ENCODE measurements at regions not wholly inside any gene's neighbourhood (a gene's known extent, or its start where the extent isn't known, plus 50 kb on each side); places are given as distances from the start of the nearest gene placed in this dataset.

DNA sequence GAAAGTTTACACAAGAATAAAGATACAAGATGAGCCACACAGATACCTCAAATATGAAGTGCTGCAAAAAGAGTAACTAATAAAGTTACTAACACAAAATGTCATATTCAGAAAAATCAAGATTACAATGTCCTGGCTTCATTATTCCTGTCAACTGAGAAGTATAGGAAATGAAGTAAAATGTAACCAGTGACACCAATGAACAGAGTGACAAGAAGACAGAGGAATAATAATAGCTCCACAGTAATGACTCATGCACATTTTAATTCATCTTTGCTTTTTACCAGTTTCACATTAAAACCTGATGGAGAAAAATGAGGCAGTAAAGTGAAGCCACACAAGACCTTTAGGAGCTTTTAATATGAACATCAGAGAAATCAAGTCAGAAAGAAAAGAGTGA lies 214.1 kb downstream of the ZBBX start:
- TF ChIP-seq, protein P1, sequence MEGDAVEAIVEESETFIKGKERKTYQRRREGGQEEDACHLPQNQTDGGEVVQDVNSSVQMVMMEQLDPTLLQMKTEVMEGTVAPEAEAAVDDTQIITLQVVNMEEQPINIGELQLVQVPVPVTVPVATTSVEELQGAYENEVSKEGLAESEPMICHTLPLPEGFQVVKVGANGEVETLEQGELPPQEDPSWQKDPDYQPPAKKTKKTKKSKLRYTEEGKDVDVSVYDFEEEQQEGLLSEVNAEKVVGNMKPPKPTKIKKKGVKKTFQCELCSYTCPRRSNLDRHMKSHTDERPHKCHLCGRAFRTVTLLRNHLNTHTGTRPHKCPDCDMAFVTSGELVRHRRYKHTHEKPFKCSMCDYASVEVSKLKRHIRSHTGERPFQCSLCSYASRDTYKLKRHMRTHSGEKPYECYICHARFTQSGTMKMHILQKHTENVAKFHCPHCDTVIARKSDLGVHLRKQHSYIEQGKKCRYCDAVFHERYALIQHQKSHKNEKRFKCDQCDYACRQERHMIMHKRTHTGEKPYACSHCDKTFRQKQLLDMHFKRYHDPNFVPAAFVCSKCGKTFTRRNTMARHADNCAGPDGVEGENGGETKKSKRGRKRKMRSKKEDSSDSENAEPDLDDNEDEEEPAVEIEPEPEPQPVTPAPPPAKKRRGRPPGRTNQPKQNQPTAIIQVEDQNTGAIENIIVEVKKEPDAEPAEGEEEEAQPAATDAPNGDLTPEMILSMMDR (IDR thresholded peaks at IDR 0.05; ENCODE audit: low read depth, low read length, missing control alignments): no peak
- in situ Hi-C loops (cut with HindIII; ENCODE audit: low sequenced_read_pairs): no loop called here
- no peak overlapping the region for H3K4me3 ChIP-seq (ENCODE audit: low read depth, low read length)
- DNase-seq (ENCODE audit: low read depth): no peak

DNA sequence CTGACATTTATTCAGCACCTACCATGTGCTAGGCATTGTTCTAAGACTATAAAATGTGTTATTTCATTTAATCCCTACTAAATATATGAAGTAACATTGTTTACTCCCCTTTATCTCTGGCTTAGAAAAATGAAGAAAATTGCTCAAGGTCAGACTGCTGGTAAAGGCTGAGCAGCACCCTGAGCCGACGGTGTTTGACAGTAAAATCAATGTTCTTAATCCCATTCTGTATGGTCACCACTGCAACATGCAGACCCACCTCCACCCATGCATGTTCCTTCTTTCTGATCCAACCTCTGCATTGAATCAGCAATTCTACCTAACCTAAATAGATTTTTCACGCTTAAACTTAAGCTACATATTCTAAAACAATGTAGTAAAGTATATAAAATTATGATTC lies 216.5 kb downstream of the ZBBX start:
- in situ Hi-C loops (cut with HindIII; ENCODE audit: low sequenced_read_pairs): no loop called here
- no peak for DNase-seq (ENCODE audit: low read depth)
- TF ChIP-seq, protein P1 (IDR thresholded peaks at IDR 0.05; ENCODE audit: low read depth, low read length, missing control alignments): no peak
- H3K4me3 ChIP-seq (ENCODE audit: low read depth, low read length): no peak overlapping the region

DNA sequence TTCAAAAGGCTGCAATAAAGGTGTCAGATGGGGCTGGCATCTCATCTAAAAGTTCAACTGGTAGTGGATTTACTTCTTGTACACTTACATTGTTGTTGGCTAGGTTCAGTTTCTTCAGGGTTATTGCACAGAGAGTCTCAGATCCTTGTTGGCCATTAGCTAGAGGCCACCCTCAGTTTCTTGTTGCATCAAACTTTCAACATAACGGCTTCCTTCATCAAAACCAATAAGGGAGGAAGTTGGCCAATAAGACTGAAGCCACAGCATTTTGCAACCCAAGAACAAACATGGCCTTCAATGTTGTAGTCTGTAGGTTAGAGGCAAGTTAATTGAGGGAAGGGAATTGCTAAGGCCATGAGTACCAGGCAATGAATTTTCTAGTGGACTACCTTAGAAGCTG lies 218.0 kb downstream of the ZBBX start:
- in situ Hi-C loops (cut with HindIII; ENCODE audit: low sequenced_read_pairs): no loop called here
- no peak overlapping the region for H3K4me3 ChIP-seq (ENCODE audit: low read depth, low read length)
- TF ChIP-seq, protein P1 (IDR thresholded peaks at IDR 0.05; ENCODE audit: low read depth, low read length, missing control alignments): no peak
- no peak for DNase-seq (ENCODE audit: low read depth)

DNA sequence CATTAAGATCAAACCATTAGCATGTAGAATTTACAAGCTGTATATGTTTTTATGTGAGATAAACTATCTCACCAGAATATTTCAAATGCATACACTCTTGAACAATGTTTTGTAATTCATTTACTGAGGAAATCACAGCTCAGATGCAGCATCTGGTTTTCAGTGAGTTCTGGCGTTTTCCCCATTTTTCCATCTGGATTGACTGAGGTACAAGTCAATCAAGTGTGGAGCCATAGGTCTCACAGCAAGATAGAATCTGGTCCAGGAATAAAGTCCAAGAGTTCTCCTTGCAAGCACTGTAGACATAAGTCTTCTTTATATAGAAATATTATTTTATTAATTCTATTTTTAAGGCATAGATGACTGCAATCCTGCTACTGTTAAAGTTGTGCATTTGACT lies 219.3 kb downstream of the ZBBX start:
- in situ Hi-C loops (cut with HindIII; ENCODE audit: low sequenced_read_pairs): no loop called here
- TF ChIP-seq, protein P1 (IDR thresholded peaks at IDR 0.05; ENCODE audit: low read depth, low read length, missing control alignments): no peak
- no peak for DNase-seq (ENCODE audit: low read depth)
- no peak overlapping the region for H3K4me3 ChIP-seq (ENCODE audit: low read depth, low read length)

DNA sequence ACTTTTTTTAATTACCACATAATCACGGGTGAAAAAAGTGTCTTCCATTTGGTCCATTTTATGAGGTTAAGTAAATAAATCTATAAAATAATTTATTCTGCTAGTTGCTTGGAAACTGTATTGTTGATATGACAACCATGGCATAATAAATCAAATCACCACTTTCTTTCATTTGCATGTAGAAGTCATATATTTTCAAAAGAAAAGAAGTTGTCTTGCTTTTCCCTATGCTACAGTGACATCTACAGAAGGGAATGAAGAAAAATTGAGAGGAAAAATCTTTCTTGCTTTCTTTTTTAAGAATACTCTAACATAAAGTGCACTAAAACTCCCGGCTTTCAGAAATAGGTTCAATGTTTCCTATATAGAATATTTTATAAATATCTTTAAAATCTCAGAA lies 228.5 kb downstream of the ZBBX start:
- DNase-seq (ENCODE audit: low read depth): no peak
- TF ChIP-seq, protein P1 (IDR thresholded peaks at IDR 0.05; ENCODE audit: low read depth, low read length, missing control alignments): no peak
- no peak overlapping the region for H3K4me3 ChIP-seq (ENCODE audit: low read depth, low read length)
- in situ Hi-C loops (cut with HindIII; ENCODE audit: low sequenced_read_pairs): no loop called here

DNA sequence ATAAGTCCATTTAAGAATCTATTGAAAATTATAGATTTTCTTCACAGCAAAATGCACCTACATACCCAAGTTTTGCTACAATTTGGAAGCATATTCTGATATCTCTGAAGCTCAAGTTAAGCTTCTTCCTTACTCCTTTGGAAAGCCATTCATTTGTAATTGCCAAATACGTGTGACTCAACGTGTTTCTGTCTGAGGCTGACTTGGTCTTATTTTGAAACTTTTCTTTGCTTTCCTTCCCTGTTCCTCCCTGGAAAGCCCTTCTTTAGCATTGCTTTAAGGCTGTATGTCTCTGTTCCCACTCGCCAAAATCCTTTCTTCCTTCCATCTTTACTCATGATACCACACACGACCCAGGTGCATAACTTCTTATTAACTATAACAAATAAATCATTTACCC lies 232.0 kb downstream of the ZBBX start:
- in situ Hi-C loops (cut with HindIII; ENCODE audit: low sequenced_read_pairs): no loop called here
- no peak for DNase-seq (ENCODE audit: low read depth)
- no peak overlapping the region for H3K4me3 ChIP-seq (ENCODE audit: low read depth, low read length)
- TF ChIP-seq, protein P1 (IDR thresholded peaks at IDR 0.05; ENCODE audit: low read depth, low read length, missing control alignments): no peak

DNA sequence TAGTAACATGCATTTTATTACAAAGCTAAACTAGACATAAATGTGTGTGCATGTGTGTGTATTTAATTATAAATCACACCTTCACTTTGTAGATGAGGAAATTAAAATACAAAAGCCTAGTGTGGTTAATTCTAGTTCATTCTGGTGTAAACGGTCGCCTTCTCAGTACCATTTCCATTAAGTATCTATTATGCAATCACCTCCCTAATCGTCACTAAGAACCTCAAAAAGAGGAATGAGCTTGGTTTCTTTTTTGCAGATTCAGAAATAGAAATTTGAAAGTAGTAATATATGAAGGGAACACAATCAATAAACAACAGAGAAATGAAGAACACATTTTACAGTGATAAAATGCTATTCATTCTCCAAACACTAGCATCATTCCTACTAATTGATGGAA lies 233.2 kb downstream of the ZBBX start:
- H3K4me3 ChIP-seq (ENCODE audit: low read depth, low read length): no peak overlapping the region
- in situ Hi-C loops (cut with HindIII; ENCODE audit: low sequenced_read_pairs): no loop called here
- DNase-seq (ENCODE audit: low read depth): no peak
- TF ChIP-seq, protein P1 (IDR thresholded peaks at IDR 0.05; ENCODE audit: low read depth, low read length, missing control alignments): no peak
